Vagina (tissue), 2 donors: ENCODE measurements at regions not wholly inside any gene's neighbourhood (a gene's known extent, or its start where the extent isn't known, plus 50 kb on each side); places are given as distances from the start of the nearest gene placed in this dataset.
"Not testable (repeated sequence)": the region's sequence is repeated elsewhere in the genome, so short reads cannot be mapped to it uniquely, and the experiment has no call there.

Experiments used
- DNase-seq, 2 donors: peaks; one replicate each; pipeline ENCODE4 v3.0.0-alpha.2; 2017; ENCODE audit errors: extremely low spot score in 2 of 2
- H3K27ac ChIP-seq: fragments of 200-600 bp; sonication (generic); one replicate; pipeline ENCODE4 v1.5.1; 2019
- H3K27me3 ChIP-seq: fragments of 200-600 bp; sonication (generic); one replicate; pipeline ENCODE4 v1.5.1; 2019
- H3K36me3 ChIP-seq, 2 donors: fragments of 200-600 bp; sonication (generic); one replicate each; pipeline ENCODE4 v1.5.1; 2017 to 2019
- H3K4me1 ChIP-seq: fragments of 200-600 bp; sonication (generic); one replicate; pipeline ENCODE4 v1.5.1; 2019
- H3K4me3 ChIP-seq, 2 donors: fragments of 200-600 bp; sonication (generic); 1 replicate in 1 of 2; 2 replicates in 1 of 2; pipeline ENCODE4 v1.5.1; 2016 to 2019
- H3K9me3 ChIP-seq: fragments of 200-600 bp; sonication (generic); one replicate; pipeline ENCODE4 v1.5.1; 2019
- CTCF ChIP-seq, 3 experiments: fragments of 450-650 bp in 2 of 3; fragments of 200-600 bp in 1 of 3; sonication (generic) in 1 of 3; IDR thresholded peaks; one replicate each; pipeline ENCODE4 v1.5.1; 2017 to 2019; ENCODE audit warnings: antibody characterized with exemption in 3 of 3, mild to moderate bottlenecking in 2 of 3, moderate library complexity in 2 of 3
- POLR2A ChIP-seq, 2 donors: fragments of 450-650 bp; IDR thresholded peaks; one replicate each; pipeline ENCODE4 v1.6.1; 2017; ENCODE audit warnings: antibody characterized with exemption in 2 of 2, mild to moderate bottlenecking in 2 of 2, moderate library complexity in 2 of 2
- POLR2AphosphoS5 ChIP-seq, 2 donors: sonication (generic); formaldehyde crosslinking; IDR thresholded peaks; one replicate each; pipeline ENCODE4 v1.9.0; 2017; ENCODE audit warnings: antibody characterized with exemption in 2 of 2, mild to moderate bottlenecking in 2 of 2, low read depth in 1 of 2; ENCODE audit not compliant: insufficient read depth in 1 of 2
- intact Hi-C: fragments of 100-400 bp; cut with DNase I; formaldehyde crosslinking; loops from one replicate; pipeline ENCODE4 v1.15.1; 2023

DNA sequence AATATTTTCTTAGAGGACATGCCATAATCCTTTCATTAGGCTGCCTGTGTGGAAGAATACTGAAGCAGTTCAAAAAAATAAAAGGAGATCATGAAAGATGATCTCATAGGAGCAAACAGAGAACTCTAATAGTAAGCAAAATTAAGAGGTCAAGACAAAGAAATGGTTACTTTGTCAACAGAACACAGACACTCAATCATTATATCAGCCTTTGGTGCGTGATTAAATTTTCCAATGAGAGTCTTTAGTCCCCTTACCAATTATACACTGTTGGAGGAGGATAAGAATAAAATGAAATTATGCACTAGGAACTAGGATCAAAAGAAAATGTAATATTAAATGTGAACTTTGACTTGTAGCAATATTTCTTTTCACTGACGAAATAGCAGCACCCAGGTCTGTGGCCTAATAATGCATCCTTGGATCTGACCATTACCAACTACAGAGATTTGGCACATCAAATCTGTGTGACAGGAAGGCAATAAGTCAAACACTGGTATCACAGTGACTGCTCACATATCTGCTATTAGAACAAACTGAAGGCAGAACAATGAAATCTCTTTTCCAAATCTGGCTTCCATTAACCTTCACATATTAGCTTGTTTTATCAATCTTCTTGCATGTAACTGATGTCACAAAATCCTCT is 1812.9 kb downstream of the PLA2G4A start:
- Histone ChIP-seq H3K4me3 (no peak overlapping the region), H3K4me1 (no peaks in the 10 kb centered on the region), H3K36me3 (no peaks in the 10 kb centered on the region), H3K9me3 (no peaks in the 10 kb centered on the region), H3K27me3 (no peaks in the 10 kb centered on the region), H3K27ac (no peak overlapping the region)
- no peak for TF ChIP-seq POLR2A (IDR thresholded peaks at IDR 0.05)
- TF ChIP-seq POLR2AphosphoS5 (IDR thresholded peaks at IDR 0.05; ENCODE audit: insufficient read depth in 1 of 2, low read depth in 1 of 2) = no peak
- no peak for TF ChIP-seq CTCF (IDR thresholded peaks at IDR 0.05)
- no peak for DNase-seq
- intact Hi-C loops = no loop called here

GRCh38 chr1:188642704-188643103 is 1814.0 kb downstream of the PLA2G4A start:
- intact Hi-C loops = no loop called here
- H3K4me1 ChIP-seq = no peaks in the 10 kb centered on the region
- H3K36me3 ChIP-seq = no peaks in the 10 kb centered on the region
- H3K9me3 ChIP-seq = no peaks in the 10 kb centered on the region
- no peak overlapping the region for H3K27ac ChIP-seq
- H3K4me3 ChIP-seq = no peak overlapping the region
- TF ChIP-seq CTCF (IDR thresholded peaks at IDR 0.05) (no peak), POLR2AphosphoS5 (IDR thresholded peaks at IDR 0.05; ENCODE audit: insufficient read depth in 1 of 2, low read depth in 1 of 2) (no peak), POLR2A (IDR thresholded peaks at IDR 0.05) (no peak)
- H3K27me3 ChIP-seq = no peaks in the 10 kb centered on the region
- no peak for DNase-seq

GRCh38 chr1:188652678-188653077 is 1823.9 kb downstream of the PLA2G4A start:
- H3K36me3 ChIP-seq = no peaks in the 10 kb centered on the region
- TF ChIP-seq POLR2AphosphoS5 (IDR thresholded peaks at IDR 0.05; ENCODE audit: insufficient read depth in 1 of 2, low read depth in 1 of 2) (no peak), POLR2A (IDR thresholded peaks at IDR 0.05) (no peak), CTCF (IDR thresholded peaks at IDR 0.05) (no peak)
- H3K4me3 ChIP-seq = no peak overlapping the region
- DNase-seq = no peak
- no peaks in the 10 kb centered on the region for H3K9me3 ChIP-seq
- no peaks in the 10 kb centered on the region for H3K4me1 ChIP-seq
- no peaks in the 10 kb centered on the region for H3K27me3 ChIP-seq
- intact Hi-C loops = no loop called here
- H3K27ac ChIP-seq = no peak overlapping the region

- DNase-seq, H3K9me3 ChIP-seq, intact Hi-C loops: not testable (repeated sequence)
Measured at GRCh38 chr1:188655966-188656365, 1821.7 kb downstream of the BRINP3 start.

DNA sequence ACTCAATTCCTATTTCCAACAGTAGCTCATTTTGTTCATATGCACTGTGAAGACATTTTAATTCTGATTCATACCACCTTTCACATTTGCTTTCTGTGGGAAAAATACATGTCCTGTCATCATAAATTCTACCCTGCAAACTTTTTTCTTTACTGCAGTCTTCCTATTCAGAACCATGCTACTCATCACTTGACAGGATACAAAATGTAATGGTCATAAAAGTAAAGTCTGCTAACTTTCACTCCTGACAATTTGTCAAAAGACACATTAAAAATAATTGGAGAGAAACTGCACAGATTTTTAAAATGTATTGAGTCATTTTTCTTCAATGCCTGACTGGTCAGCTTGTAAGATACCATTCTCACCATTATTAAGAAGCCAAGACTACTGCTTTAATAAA is 1817.1 kb downstream of the BRINP3 start:
- no peak for DNase-seq
- no peaks in the 10 kb centered on the region for H3K36me3 ChIP-seq
- no peak overlapping the region for H3K27ac ChIP-seq
- H3K27me3 ChIP-seq = no peaks in the 10 kb centered on the region
- intact Hi-C loops = no loop called here
- TF ChIP-seq POLR2AphosphoS5 (IDR thresholded peaks at IDR 0.05; ENCODE audit: insufficient read depth in 1 of 2, low read depth in 1 of 2) (no peak), CTCF (IDR thresholded peaks at IDR 0.05) (no peak), POLR2A (IDR thresholded peaks at IDR 0.05) (no peak)
- no peak overlapping the region for H3K4me3 ChIP-seq
- H3K9me3 ChIP-seq = no peaks in the 10 kb centered on the region
- H3K4me1 ChIP-seq = no peaks in the 10 kb centered on the region

More at GRCh38 chr1:188655966-188656365, 1821.7 kb downstream of the BRINP3 start:
- H3K4me3 ChIP-seq, H3K27me3 ChIP-seq, H3K4me1 ChIP-seq, H3K36me3 ChIP-seq, H3K27ac ChIP-seq: not testable (repeated sequence)
